ENCODE measurements at regions not wholly inside any gene's neighbourhood (a gene's known extent, or its start where the extent isn't known, plus 50 kb on each side); places are given as distances from the start of the nearest gene placed in this dataset.

GRCh38 chr18:38923126-38923525, 1357.5 kb upstream of the CELF4 start:
- FAIRE-seq (no peak), DNase-seq (ENCODE audit: low read depth, low spot score) (no peak)
- Histone ChIP-seq H3K27ac (ENCODE audit: insufficient read depth, low read depth, low read length) (no peak overlapping the region), H2AFZ (ENCODE audit: low read depth, low read length) (no peak overlapping the region), H3K79me2 (ENCODE audit: control insufficient read depth, insufficient read depth, low read length) (no peaks in the 10 kb centered on the region), H3K9me3 (replicated peaks; ENCODE audit: control insufficient read depth, insufficient read depth, low read length) (no peaks in the 10 kb centered on the region), H3K9me1 (replicated peaks; ENCODE audit: control insufficient read depth, extremely low read depth, insufficient read depth, low read length) (no peaks in the 10 kb centered on the region), H4K20me1 (replicated peaks; ENCODE audit: control insufficient read depth, extremely low read depth, insufficient read depth, low read length) (no peaks in the 10 kb centered on the region), H3K4me1 (ENCODE audit: control insufficient read depth, extremely low read depth, insufficient read depth, low read length) (no peaks in the 10 kb centered on the region), H3K9ac (replicated peaks; ENCODE audit: extremely low read depth, insufficient read depth, low read length) (no peak overlapping the region), H3K36me3 (ENCODE audit: control insufficient read depth in 2 of 2, extremely low read depth in 1 of 2, insufficient read depth in 2 of 2, low read length in 2 of 2) (no peaks in the 10 kb centered on the region), H3K4me3 (replicated peaks in 1 of 3; ENCODE audit: insufficient read depth in 1 of 3, low read depth in 1 of 3, low read length in 3 of 3) (no peak overlapping the region), H3K27me3 (ENCODE audit: control insufficient read depth in 2 of 2, insufficient read depth in 2 of 2, low read length in 2 of 2) (no peaks in the 10 kb centered on the region), H3K4me2 (ENCODE audit: insufficient read depth, low read length) (no peak overlapping the region)
- CTCF ChIA-PET = no interaction called here
- POLR2A ChIA-PET = no interaction called here
- dilution Hi-C loops (cut with MboI; ENCODE audit: extremely low pct_ligation_motif_present, low sequenced_read_pairs) = no loop called here
- BruUV-seq (replicated peaks) = no TSS peak
- TF ChIP-seq MAX (IDR thresholded peaks at IDR 0.05; ENCODE audit: insufficient read depth, insufficient read length) = no peak
- no peak for TF ChIP-seq EZH2 (IDR thresholded peaks at IDR 0.05; ENCODE audit: borderline replicate concordance, low read depth, low read length, severe bottlenecking)
- TF ChIP-seq GATA2 (IDR thresholded peaks at IDR 0.05; ENCODE audit: insufficient read depth, insufficient read length, low read depth, low read length) = no peak
- TF ChIP-seq POLR2A (IDR thresholded peaks at IDR 0.05; ENCODE audit: low read depth, low read length) = no peak
- no peak for TF ChIP-seq CTCF (IDR thresholded peaks at IDR 0.05; ENCODE audit: extremely low read depth in 1 of 2, insufficient read depth in 1 of 2, low read depth in 1 of 2, low read length in 2 of 2)
- TF ChIP-seq POLR2AphosphoS5 (IDR thresholded peaks at IDR 0.05; ENCODE audit: insufficient read depth, low read depth, low read length) = no peak
- TF ChIP-seq FOS (IDR thresholded peaks at IDR 0.05; ENCODE audit: borderline replicate concordance, insufficient read depth, low read length) = no peak
- TF ChIP-seq JUN (IDR thresholded peaks at IDR 0.05; ENCODE audit: borderline replicate concordance, insufficient read depth, insufficient read length, low read depth) = no peak
- TF ChIP-seq MYC (IDR thresholded peaks at IDR 0.05; ENCODE audit: low read depth, low read length) = no peak
- intact Hi-C loops (cut with micrococcal nuclease) = no loop called here

Measured in endothelial cell of umbilical vein (primary cell).